ENCODE measurements at regions not wholly inside any gene's neighbourhood (a gene's known extent, or its start where the extent isn't known, plus 50 kb on each side); places are given as distances from the start of the nearest gene placed in this dataset.

GRCh38 chr14:44204061-44204835, 302.8 kb downstream of the FSCB start:
- TF ChIP-seq POLR2A (IDR thresholded peaks at IDR 0.05; ENCODE audit: low read length) (no peak), CEBPB (IDR thresholded peaks at IDR 0.05) (no peak), FOSL2 (IDR thresholded peaks at IDR 0.05) (no peak), FOSL2 (CRISPR knock-in tag; IDR thresholded peaks at IDR 0.05) (no peak), TP53 (CRISPR knock-in tag; IDR thresholded peaks at IDR 0.05) (no peak), CTCF (IDR thresholded peaks at IDR 0.05) (no peak), MAFK (IDR thresholded peaks at IDR 0.05; ENCODE audit: partially characterized antibody) (no peak), TFCP2L1 (CRISPR knock-in tag; IDR thresholded peaks at IDR 0.05) (no peak)
